ENCODE measurements at regions not wholly inside any gene's neighbourhood (a gene's known extent, or its start where the extent isn't known, plus 50 kb on each side); places are given as distances from the start of the nearest gene placed in this dataset.

DNA sequence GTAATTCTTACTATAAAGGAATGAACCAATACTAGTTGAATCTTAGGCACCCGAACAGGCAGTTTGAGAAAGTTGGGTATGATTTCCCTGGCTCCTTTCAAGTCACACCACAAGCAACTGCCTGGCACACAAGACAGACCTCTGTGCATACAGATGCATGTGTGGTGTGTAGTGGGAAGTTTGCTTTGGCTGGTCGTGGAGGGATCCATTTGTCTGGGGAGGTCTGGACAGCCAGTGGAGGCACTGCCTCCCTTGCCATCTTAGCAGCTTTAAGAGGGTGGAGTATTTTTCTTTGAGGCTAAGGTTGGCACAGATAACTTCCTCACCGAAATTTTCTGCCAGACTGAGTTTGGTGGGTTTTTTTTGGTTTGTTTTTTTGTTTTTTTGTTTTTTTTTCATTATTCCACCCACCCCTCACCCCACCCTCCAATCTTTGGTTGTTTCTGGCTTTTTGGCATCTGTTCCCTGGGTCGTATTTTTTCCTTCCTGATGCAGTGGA is 97.1 kb downstream of the TMEM212 start:
- TF ChIP-seq, protein P1, sequence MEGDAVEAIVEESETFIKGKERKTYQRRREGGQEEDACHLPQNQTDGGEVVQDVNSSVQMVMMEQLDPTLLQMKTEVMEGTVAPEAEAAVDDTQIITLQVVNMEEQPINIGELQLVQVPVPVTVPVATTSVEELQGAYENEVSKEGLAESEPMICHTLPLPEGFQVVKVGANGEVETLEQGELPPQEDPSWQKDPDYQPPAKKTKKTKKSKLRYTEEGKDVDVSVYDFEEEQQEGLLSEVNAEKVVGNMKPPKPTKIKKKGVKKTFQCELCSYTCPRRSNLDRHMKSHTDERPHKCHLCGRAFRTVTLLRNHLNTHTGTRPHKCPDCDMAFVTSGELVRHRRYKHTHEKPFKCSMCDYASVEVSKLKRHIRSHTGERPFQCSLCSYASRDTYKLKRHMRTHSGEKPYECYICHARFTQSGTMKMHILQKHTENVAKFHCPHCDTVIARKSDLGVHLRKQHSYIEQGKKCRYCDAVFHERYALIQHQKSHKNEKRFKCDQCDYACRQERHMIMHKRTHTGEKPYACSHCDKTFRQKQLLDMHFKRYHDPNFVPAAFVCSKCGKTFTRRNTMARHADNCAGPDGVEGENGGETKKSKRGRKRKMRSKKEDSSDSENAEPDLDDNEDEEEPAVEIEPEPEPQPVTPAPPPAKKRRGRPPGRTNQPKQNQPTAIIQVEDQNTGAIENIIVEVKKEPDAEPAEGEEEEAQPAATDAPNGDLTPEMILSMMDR (IDR thresholded peaks at IDR 0.05), result no peak
- intact Hi-C loops (cut with DNase I), result no loop called here
- Histone ChIP-seq H3K4me3 (no peak overlapping the region), H3K4me1 (peaks cover 0 to 2% (median 0%) of the 10 kb centered on the region in 3 donors), H3K27ac (no peak overlapping the region), H3K9me3 (no peaks in the 10 kb centered on the region), H3K27me3 (no peaks in the 10 kb centered on the region), H3K36me3 (no peaks in the 10 kb centered on the region)
- ATAC-seq (no peak), DNase-seq (no peak), FAIRE-seq (no peak)
- 65 to 66% methylated on average over 4 of the region's 4 CpGs for WGBS, 2 donors

DNA sequence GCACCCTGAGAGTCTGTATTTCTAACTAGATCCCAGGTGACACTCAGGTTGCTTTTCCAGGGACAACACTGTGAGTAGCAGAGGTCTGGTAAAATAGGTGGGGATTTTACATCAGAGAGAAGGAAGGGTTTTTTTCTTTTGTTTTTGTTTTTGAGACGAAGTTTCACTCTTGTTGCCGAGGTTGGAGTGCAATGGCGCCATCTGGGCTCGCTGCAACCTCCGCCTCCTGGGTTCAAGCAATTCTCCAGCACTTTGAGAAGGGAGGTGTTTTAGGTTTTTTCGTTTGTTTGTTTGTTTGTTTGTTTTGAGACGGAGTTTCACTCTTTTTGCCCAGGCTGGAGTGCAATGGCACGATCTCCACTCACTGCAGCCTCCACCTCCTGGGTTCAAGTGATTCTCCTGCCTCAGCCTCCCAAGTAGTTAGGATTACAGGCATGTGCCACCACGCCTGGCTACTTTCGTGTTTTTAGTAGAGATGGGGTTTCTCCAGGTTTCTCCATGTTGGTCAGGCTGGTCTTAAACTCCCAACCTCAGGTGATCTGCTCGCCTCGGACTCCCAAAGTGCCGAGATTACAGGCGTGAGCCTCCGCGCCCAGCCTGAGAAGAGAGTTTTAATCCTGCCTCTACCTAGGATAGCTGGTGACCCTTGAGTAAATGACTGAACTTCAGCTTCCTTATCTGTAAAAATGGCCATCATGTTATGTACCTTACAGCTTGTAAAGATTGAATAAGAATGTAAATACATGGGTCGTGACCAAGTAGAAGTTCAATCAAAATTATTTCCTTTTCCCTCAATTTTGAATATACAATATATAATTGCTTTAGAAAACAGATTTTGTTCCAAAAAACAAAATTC is 95.9 kb upstream of the FNDC3B start:
- FAIRE-seq, result no peak
- intact Hi-C loops (cut with DNase I), result no loop called here
- Histone ChIP-seq H3K4me1 (no peaks in the 10 kb centered on the region), H3K9me3 (no peaks in the 10 kb centered on the region), H3K27ac (no peak overlapping the region), H3K36me3 (no peaks in the 10 kb centered on the region), H3K4me3 (no peak overlapping the region), H3K27me3 (no peaks in the 10 kb centered on the region)
- 90% methylated on average over 16 to 17 of the region's 17 CpGs for WGBS, 2 donors
- TF ChIP-seq, protein P1 (IDR thresholded peaks at IDR 0.05), result no peak
- ATAC-seq, result no peak
- DNase-seq, result no peak

DNA sequence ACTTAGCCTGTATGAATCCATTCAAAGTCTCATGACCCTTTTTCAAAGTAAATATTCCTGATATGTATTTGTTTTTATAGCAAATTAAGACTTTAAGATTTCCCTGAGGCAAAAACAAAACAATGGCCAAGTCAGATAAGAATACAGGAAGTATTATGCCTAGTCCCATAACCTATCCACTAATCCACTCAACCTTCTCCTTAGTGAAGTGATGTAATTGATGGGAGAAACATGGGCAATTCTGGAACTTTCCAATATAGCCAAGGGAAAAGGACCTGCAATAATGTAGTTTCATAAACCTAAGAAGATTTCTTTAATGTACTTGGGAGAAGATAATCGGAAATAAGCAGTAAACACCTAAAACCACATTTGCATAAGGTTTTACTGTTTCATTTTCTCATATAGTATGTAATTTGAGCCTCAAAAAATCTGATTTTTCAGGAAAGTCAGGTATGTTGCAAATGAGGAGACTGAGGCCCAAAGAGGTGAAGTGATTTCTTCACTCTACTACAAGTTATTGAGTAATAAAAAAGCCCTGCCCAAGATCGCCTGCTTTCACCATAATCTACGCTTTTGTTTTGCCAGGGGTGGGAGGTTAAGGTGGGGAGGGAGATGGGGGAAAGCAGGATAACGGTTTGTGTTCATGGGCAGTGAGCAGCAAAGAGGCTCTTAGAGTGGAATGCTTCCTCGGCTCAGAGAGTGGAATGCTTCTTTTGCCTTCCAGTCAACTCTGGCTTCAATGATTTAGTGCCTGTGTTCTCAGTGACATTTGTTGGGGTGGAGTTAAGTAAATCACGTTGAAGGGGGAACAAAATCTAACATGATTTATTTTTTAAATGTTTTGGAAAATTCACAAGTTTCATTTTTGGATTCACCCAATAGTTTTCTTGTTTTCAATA is 95.0 kb upstream of the FNDC3B start:
- no peaks in the 10 kb centered on the region for H3K36me3 ChIP-seq
- H3K4me1 ChIP-seq, result no peaks in the 10 kb centered on the region
- no peaks in the 10 kb centered on the region for H3K27me3 ChIP-seq
- no peak for FAIRE-seq
- no peak for DNase-seq
- H3K4me3 ChIP-seq, result no peak overlapping the region
- WGBS, 2 donors, result 70 to 75% methylated on average over 6 of the region's 6 CpGs
- TF ChIP-seq, protein P1 (IDR thresholded peaks at IDR 0.05), result no peak
- H3K27ac ChIP-seq, result no peak overlapping the region
- no peaks in the 10 kb centered on the region for H3K9me3 ChIP-seq
- intact Hi-C loops (cut with DNase I), result no loop called here
- ATAC-seq, result no peak

DNA sequence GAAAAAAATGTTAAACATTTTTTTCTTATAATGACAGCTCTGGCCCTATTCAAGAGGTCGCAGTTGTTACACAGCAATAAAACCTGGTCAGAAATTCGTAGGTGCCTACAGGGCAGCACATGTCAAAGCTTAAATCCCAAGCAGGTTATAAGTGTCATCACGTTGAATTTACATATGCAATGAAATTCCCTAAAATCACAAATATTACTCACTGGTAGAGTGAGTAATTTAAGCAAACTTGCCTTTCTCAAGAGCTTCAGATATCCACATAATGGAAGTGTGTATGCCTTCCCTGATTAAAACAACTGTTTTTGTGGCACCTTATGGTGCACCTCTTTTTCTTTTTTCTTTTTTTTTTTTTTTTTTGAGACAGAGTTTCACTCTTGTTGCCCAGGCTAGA is 90.7 kb upstream of the FNDC3B start:
- Histone ChIP-seq H3K27ac (no peak overlapping the region), H3K4me3 (no peak overlapping the region), H3K4me1 (no peaks in the 10 kb centered on the region), H3K9me3 (no peaks in the 10 kb centered on the region), H3K27me3 (no peaks in the 10 kb centered on the region), H3K36me3 (no peaks in the 10 kb centered on the region)
- no peak for FAIRE-seq
- TF ChIP-seq, protein P1 (IDR thresholded peaks at IDR 0.05), result no peak
- intact Hi-C loops (cut with DNase I), result no loop called here
- no peak for DNase-seq
- WGBS, 2 donors, result 71 to 85% methylated on average over 3 of the region's 3 CpGs
- ATAC-seq, result no peak

Data from pancreas (tissue), 10 donors.